ENCODE measurements at regions not wholly inside any gene's neighbourhood (a gene's known extent, or its start where the extent isn't known, plus 50 kb on each side); places are given as distances from the start of the nearest gene placed in this dataset.

- Histone ChIP-seq H3K9ac (ENCODE audit: low read length in 5 of 5) (no peak overlapping the region), H3K36me3 (ENCODE audit: control insufficient read depth in 5 of 5, insufficient read depth in 5 of 5, low read length in 5 of 5) (no peaks in the 10 kb centered on the region), H3K27ac (ENCODE audit: low read depth, low read length) (no peak overlapping the region), H3K4me3 (ENCODE audit: low read depth in 1 of 5, low read length in 5 of 5) (no peak overlapping the region), H3K4me1 (ENCODE audit: control insufficient read depth in 5 of 5, insufficient read depth in 5 of 5, low read length in 5 of 5) (peaks cover 2 to 10% (median 5%) of the 10 kb centered on the region in 5 donors), H3K27me3 (ENCODE audit: control insufficient read depth in 5 of 5, insufficient read depth in 4 of 5, low read length in 5 of 5) (no peaks in the 10 kb centered on the region), H3K9me3 (ENCODE audit: control insufficient read depth in 5 of 5, low read length in 5 of 5) (no peaks in the 10 kb centered on the region)
These were observed 57.5 kb downstream of the RPL27A start for GRCh38 chr11:8740129-8740528.

DNA sequence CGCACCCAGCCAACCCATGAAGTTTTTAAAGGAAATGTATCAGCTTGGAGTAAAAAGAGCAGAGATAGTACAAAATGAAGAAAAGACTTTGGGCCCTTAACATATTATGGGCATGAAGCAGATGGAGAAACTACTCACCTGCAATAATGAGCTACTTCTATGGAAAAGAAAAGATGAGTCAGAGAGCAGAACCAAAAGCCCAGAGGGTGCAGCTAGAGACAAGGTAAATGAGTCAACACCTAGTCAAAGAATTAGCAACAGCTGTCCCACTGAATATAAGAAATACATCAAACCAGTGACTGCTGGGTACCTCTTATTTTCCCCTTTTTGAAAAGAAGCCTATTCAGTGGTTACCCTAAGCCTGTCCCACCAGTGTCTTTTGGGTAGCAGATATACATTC is 61.8 kb downstream of the RPL27A start:
- H3K4me3 ChIP-seq (ENCODE audit: low read depth in 1 of 5, low read length in 5 of 5): no peak overlapping the region
- peaks cover 0 to 4% (median 0%) of the 10 kb centered on the region in 5 donors for H3K36me3 ChIP-seq (ENCODE audit: control insufficient read depth in 5 of 5, insufficient read depth in 5 of 5, low read length in 5 of 5)
- no peaks in the 10 kb centered on the region for H3K9me3 ChIP-seq (ENCODE audit: control insufficient read depth in 5 of 5, low read length in 5 of 5)
- no peak overlapping the region for H3K9ac ChIP-seq (ENCODE audit: low read length in 5 of 5)
- H3K27ac ChIP-seq (ENCODE audit: low read depth, low read length): no peak overlapping the region
- no peaks in the 10 kb centered on the region for H3K27me3 ChIP-seq (ENCODE audit: control insufficient read depth in 5 of 5, insufficient read depth in 4 of 5, low read length in 5 of 5)
- peaks cover 0 to 3% (median 0%) of the 10 kb centered on the region in 5 donors for H3K4me1 ChIP-seq (ENCODE audit: control insufficient read depth in 5 of 5, insufficient read depth in 5 of 5, low read length in 5 of 5)

GRCh38 chr11:8745431-8746253 is 63.0 kb downstream of the RPL27A start:
- Histone ChIP-seq H3K27me3 (ENCODE audit: control insufficient read depth in 5 of 5, insufficient read depth in 4 of 5, low read length in 5 of 5) (no peaks in the 10 kb centered on the region), H3K9ac (ENCODE audit: low read length in 5 of 5) (no peak overlapping the region)

GRCh38 chr11:8746331-8746974 is 63.9 kb downstream of the RPL27A start:
- Histone ChIP-seq H3K4me1 (ENCODE audit: control insufficient read depth in 5 of 5, insufficient read depth in 5 of 5, low read length in 5 of 5) (no peaks in the 10 kb centered on the region), H3K9ac (ENCODE audit: low read length in 5 of 5) (no peak overlapping the region), H3K4me3 (ENCODE audit: low read depth in 1 of 5, low read length in 5 of 5) (no peak overlapping the region), H3K36me3 (ENCODE audit: control insufficient read depth in 5 of 5, insufficient read depth in 5 of 5, low read length in 5 of 5) (peaks cover 0 to 7% (median 0%) of the 10 kb centered on the region in 5 donors), H3K27ac (ENCODE audit: low read depth, low read length) (no peak overlapping the region), H3K9me3 (ENCODE audit: control insufficient read depth in 5 of 5, low read length in 5 of 5) (no peaks in the 10 kb centered on the region), H3K27me3 (ENCODE audit: control insufficient read depth in 5 of 5, insufficient read depth in 4 of 5, low read length in 5 of 5) (no peaks in the 10 kb centered on the region)

More at GRCh38 chr11:8745431-8746253, 63.0 kb downstream of the RPL27A start:
- H3K4me1 ChIP-seq (ENCODE audit: control insufficient read depth in 5 of 5, insufficient read depth in 5 of 5, low read length in 5 of 5): no peaks in the 10 kb centered on the region
- peaks cover 0 to 7% (median 0%) of the 10 kb centered on the region in 5 donors for H3K36me3 ChIP-seq (ENCODE audit: control insufficient read depth in 5 of 5, insufficient read depth in 5 of 5, low read length in 5 of 5)
- no peak overlapping the region for H3K27ac ChIP-seq (ENCODE audit: low read depth, low read length)
- no peaks in the 10 kb centered on the region for H3K9me3 ChIP-seq (ENCODE audit: control insufficient read depth in 5 of 5, low read length in 5 of 5)
- H3K4me3 ChIP-seq (ENCODE audit: low read depth in 1 of 5, low read length in 5 of 5): no peak overlapping the region

GRCh38 chr11:8747173-8747572 is 64.6 kb downstream of the RPL27A start:
- Histone ChIP-seq H3K4me1 (ENCODE audit: control insufficient read depth in 5 of 5, insufficient read depth in 5 of 5, low read length in 5 of 5) (no peaks in the 10 kb centered on the region), H3K9ac (ENCODE audit: low read length in 5 of 5) (no peak overlapping the region), H3K9me3 (ENCODE audit: control insufficient read depth in 5 of 5, low read length in 5 of 5) (no peaks in the 10 kb centered on the region), H3K27ac (ENCODE audit: low read depth, low read length) (no peak overlapping the region), H3K27me3 (ENCODE audit: control insufficient read depth in 5 of 5, insufficient read depth in 4 of 5, low read length in 5 of 5) (no peaks in the 10 kb centered on the region), H3K36me3 (ENCODE audit: control insufficient read depth in 5 of 5, insufficient read depth in 5 of 5, low read length in 5 of 5) (peaks cover 0 to 7% (median 0%) of the 10 kb centered on the region in 5 donors), H3K4me3 (ENCODE audit: low read depth in 1 of 5, low read length in 5 of 5) (no peak overlapping the region)

- no peak overlapping the region for H3K4me3 ChIP-seq (ENCODE audit: low read depth in 1 of 5, low read length in 5 of 5)
- no peaks in the 10 kb centered on the region for H3K27me3 ChIP-seq (ENCODE audit: control insufficient read depth in 5 of 5, insufficient read depth in 4 of 5, low read length in 5 of 5)
- H3K9me3 ChIP-seq (ENCODE audit: control insufficient read depth in 5 of 5, low read length in 5 of 5): no peaks in the 10 kb centered on the region
- no peak overlapping the region for H3K27ac ChIP-seq (ENCODE audit: low read depth, low read length)
- H3K36me3 ChIP-seq (ENCODE audit: control insufficient read depth in 5 of 5, insufficient read depth in 5 of 5, low read length in 5 of 5): peaks cover 0 to 7% (median 0%) of the 10 kb centered on the region in 5 donors
- H3K9ac ChIP-seq (ENCODE audit: low read length in 5 of 5): no peak overlapping the region
- H3K4me1 ChIP-seq (ENCODE audit: control insufficient read depth in 5 of 5, insufficient read depth in 5 of 5, low read length in 5 of 5): no peaks in the 10 kb centered on the region
These were observed 65.7 kb downstream of the RPL27A start for GRCh38 chr11:8748317-8748716.

- Histone ChIP-seq H3K4me1 (ENCODE audit: control insufficient read depth in 5 of 5, insufficient read depth in 5 of 5, low read length in 5 of 5) (no peaks in the 10 kb centered on the region), H3K9me3 (ENCODE audit: control insufficient read depth in 5 of 5, low read length in 5 of 5) (no peaks in the 10 kb centered on the region), H3K9ac (ENCODE audit: low read length in 5 of 5) (no peak overlapping the region), H3K27ac (ENCODE audit: low read depth, low read length) (no peak overlapping the region), H3K27me3 (ENCODE audit: control insufficient read depth in 5 of 5, insufficient read depth in 4 of 5, low read length in 5 of 5) (no peaks in the 10 kb centered on the region), H3K36me3 (ENCODE audit: control insufficient read depth in 5 of 5, insufficient read depth in 5 of 5, low read length in 5 of 5) (peaks cover 0 to 7% (median 0%) of the 10 kb centered on the region in 5 donors), H3K4me3 (ENCODE audit: low read depth in 1 of 5, low read length in 5 of 5) (no peak overlapping the region)
These were observed 66.6 kb downstream of the RPL27A start for GRCh38 chr11:8749202-8749601.

- no peak overlapping the region for H3K27ac ChIP-seq (ENCODE audit: low read depth, low read length)
- no peaks in the 10 kb centered on the region for H3K9me3 ChIP-seq (ENCODE audit: control insufficient read depth in 5 of 5, low read length in 5 of 5)
- H3K27me3 ChIP-seq (ENCODE audit: control insufficient read depth in 5 of 5, insufficient read depth in 4 of 5, low read length in 5 of 5): no peaks in the 10 kb centered on the region
- H3K36me3 ChIP-seq (ENCODE audit: control insufficient read depth in 5 of 5, insufficient read depth in 5 of 5, low read length in 5 of 5): peaks cover 0 to 5% (median 0%) of the 10 kb centered on the region in 5 donors
- peaks cover 0 to 6% (median 4%) of the 10 kb centered on the region in 5 donors for H3K4me1 ChIP-seq (ENCODE audit: control insufficient read depth in 5 of 5, insufficient read depth in 5 of 5, low read length in 5 of 5)
- no peak overlapping the region for H3K4me3 ChIP-seq (ENCODE audit: low read depth in 1 of 5, low read length in 5 of 5)
- no peak overlapping the region for H3K9ac ChIP-seq (ENCODE audit: low read length in 5 of 5)
These were observed 71.6 kb downstream of the RPL27A start for GRCh38 chr11:8754241-8754640.

GRCh38 chr11:8756201-8756600 is 73.6 kb downstream of the RPL27A start:
- no peaks in the 10 kb centered on the region for H3K27me3 ChIP-seq (ENCODE audit: control insufficient read depth in 5 of 5, insufficient read depth in 4 of 5, low read length in 5 of 5)
- no peaks in the 10 kb centered on the region for H3K36me3 ChIP-seq (ENCODE audit: control insufficient read depth in 5 of 5, insufficient read depth in 5 of 5, low read length in 5 of 5)
- no peak overlapping the region for H3K9ac ChIP-seq (ENCODE audit: low read length in 5 of 5)
- no peak overlapping the region for H3K27ac ChIP-seq (ENCODE audit: low read depth, low read length)
- peaks cover 0 to 20% (median 9%) of the 10 kb centered on the region in 5 donors for H3K4me1 ChIP-seq (ENCODE audit: control insufficient read depth in 5 of 5, insufficient read depth in 5 of 5, low read length in 5 of 5)
- no peak overlapping the region for H3K4me3 ChIP-seq (ENCODE audit: low read depth in 1 of 5, low read length in 5 of 5)
- no peaks in the 10 kb centered on the region for H3K9me3 ChIP-seq (ENCODE audit: control insufficient read depth in 5 of 5, low read length in 5 of 5)

DNA sequence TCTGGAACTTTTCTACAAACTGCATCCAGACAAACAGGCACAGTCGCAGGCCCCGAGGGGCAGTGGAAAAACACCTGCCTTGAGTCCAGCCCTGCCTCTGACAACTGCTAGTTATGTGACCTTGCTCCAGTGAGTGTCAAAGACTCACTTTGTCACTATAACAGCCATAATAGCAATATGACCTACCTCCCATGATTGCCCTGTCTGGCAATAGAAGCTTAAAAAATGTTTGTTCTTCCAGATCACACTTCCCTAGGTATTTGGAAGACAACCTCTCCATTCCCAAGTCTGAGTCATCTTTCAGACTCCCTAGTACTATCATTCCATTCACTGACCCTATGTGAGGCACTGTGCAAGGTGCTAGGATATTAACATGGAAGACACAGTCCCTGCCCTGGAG is 74.5 kb downstream of the RPL27A start:
- Histone ChIP-seq H3K9me3 (ENCODE audit: control insufficient read depth in 5 of 5, low read length in 5 of 5) (no peaks in the 10 kb centered on the region), H3K36me3 (ENCODE audit: control insufficient read depth in 5 of 5, insufficient read depth in 5 of 5, low read length in 5 of 5) (no peaks in the 10 kb centered on the region), H3K27ac (ENCODE audit: low read depth, low read length) (no peak overlapping the region), H3K4me3 (ENCODE audit: low read depth in 1 of 5, low read length in 5 of 5) (no peak overlapping the region), H3K27me3 (ENCODE audit: control insufficient read depth in 5 of 5, insufficient read depth in 4 of 5, low read length in 5 of 5) (no peaks in the 10 kb centered on the region), H3K9ac (ENCODE audit: low read length in 5 of 5) (no peak overlapping the region), H3K4me1 (ENCODE audit: control insufficient read depth in 5 of 5, insufficient read depth in 5 of 5, low read length in 5 of 5) (peaks cover 0 to 25% (median 9%) of the 10 kb centered on the region in 5 donors)

Measured in subcutaneous abdominal adipose tissue (tissue), 5 donors.